Fibroblast of lung (primary cell): ENCODE measurements at regions not wholly inside any gene's neighbourhood (a gene's known extent, or its start where the extent isn't known, plus 50 kb on each side); places are given as distances from the start of the nearest gene placed in this dataset.

Source experiments
- EZH2 ChIP-seq: IDR thresholded peaks from 2 replicates; pipeline ENCODE4 v1.5.1; 2012; ENCODE audit warnings: low read length, control low read depth, mild to moderate bottlenecking; ENCODE audit errors: missing control alignments
- TF ChIP-seq, protein P1 (sequence below), 2 donors: IDR thresholded peaks in 1 of 2; conservative IDR thresholded peaks in 1 of 2; 1 replicate in 1 of 2; 2 replicates in 1 of 2; pipeline ENCODE4 v1.5.1; 2011 to 2012; ENCODE audit warnings: low read length in 2 of 2, control low read depth in 1 of 2, inconsistent platforms in 1 of 2, low read depth in 1 of 2, mild to moderate bottlenecking in 1 of 2

DNA sequence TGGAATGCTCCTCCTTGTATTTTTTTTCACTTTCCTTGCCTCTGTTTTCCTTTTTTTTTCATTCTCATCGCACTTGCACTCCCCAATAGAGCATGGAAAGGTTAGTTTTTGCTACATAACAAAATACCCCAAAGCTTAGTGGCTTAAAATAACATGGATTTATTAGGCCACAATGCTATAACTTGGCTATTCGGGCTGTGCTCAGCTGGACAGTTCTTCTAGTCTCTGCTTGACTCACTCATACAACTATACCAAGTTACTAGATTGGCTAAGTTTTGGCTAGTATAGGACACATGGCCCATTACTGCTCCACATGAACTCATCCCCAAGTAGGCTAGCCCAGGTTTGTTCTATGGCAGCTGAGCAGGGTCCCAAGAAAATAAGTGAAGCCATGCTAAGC is 94.5 kb upstream of the ANKEF1 start:
- TF ChIP-seq, protein P1, sequence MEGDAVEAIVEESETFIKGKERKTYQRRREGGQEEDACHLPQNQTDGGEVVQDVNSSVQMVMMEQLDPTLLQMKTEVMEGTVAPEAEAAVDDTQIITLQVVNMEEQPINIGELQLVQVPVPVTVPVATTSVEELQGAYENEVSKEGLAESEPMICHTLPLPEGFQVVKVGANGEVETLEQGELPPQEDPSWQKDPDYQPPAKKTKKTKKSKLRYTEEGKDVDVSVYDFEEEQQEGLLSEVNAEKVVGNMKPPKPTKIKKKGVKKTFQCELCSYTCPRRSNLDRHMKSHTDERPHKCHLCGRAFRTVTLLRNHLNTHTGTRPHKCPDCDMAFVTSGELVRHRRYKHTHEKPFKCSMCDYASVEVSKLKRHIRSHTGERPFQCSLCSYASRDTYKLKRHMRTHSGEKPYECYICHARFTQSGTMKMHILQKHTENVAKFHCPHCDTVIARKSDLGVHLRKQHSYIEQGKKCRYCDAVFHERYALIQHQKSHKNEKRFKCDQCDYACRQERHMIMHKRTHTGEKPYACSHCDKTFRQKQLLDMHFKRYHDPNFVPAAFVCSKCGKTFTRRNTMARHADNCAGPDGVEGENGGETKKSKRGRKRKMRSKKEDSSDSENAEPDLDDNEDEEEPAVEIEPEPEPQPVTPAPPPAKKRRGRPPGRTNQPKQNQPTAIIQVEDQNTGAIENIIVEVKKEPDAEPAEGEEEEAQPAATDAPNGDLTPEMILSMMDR (conservative IDR thresholded peaks at IDR 0.05 in 1 of 2, IDR thresholded peaks at IDR 0.05 in 1 of 2; ENCODE audit: low read depth in 1 of 2, low read length in 2 of 2): no peak
- TF ChIP-seq EZH2: no peak
